ENCODE measurements at regions not wholly inside any gene's neighbourhood (a gene's known extent, or its start where the extent isn't known, plus 50 kb on each side); places are given as distances from the start of the nearest gene placed in this dataset.
A peak's percentile ranks its signal among the peaks of the same experiment; 100 is the strongest.

- DNase-seq (ENCODE audit: low read depth, low spot score): no peak
These were observed 139.0 kb upstream of the CWC22 start for GRCh38 chr2:180146114-180146513.

GRCh38 chr2:180145163-180145562 is 138.1 kb upstream of the CWC22 start:
- DNase-seq (ENCODE audit: low read depth, low spot score): no peak

GRCh38 chr2:180144338-180144813 is 137.3 kb upstream of the CWC22 start:
- no peak for DNase-seq (ENCODE audit: low read depth, low spot score)

- no peak for DNase-seq (ENCODE audit: low read depth, low spot score)
These were observed 136.7 kb upstream of the CWC22 start for GRCh38 chr2:180143633-180144337.

- no peak for DNase-seq (ENCODE audit: low read depth, low spot score)
These were observed 134.5 kb upstream of the CWC22 start for GRCh38 chr2:180141600-180141999.

- DNase-seq (ENCODE audit: low read depth, low spot score): no peak
These were observed 126.6 kb upstream of the CWC22 start for GRCh38 chr2:180133736-180134135.

- DNase-seq (ENCODE audit: low read depth, low spot score): no peak
These were observed 123.3 kb upstream of the CWC22 start for GRCh38 chr2:180130403-180130802.

GRCh38 chr2:180128861-180129260 is 121.8 kb upstream of the CWC22 start:
- no peak for DNase-seq (ENCODE audit: low read depth, low spot score)

GRCh38 chr2:180125245-180125962 is 118.3 kb upstream of the CWC22 start:
- peak; percentile 1 for DNase-seq (ENCODE audit: low read depth, low spot score)

- DNase-seq (ENCODE audit: low read depth, low spot score): no peak
These were observed 117.4 kb upstream of the CWC22 start for GRCh38 chr2:180124273-180125139.

- DNase-seq (ENCODE audit: low read depth, low spot score): no peak
These were observed 115.8 kb upstream of the CWC22 start for GRCh38 chr2:180122874-180123273.

- DNase-seq (ENCODE audit: low read depth, low spot score): no peak
These were observed 108.6 kb upstream of the CWC22 start for GRCh38 chr2:180115675-180116074.

GRCh38 chr2:180115269-180115668 is 108.2 kb upstream of the CWC22 start:
- no peak for DNase-seq (ENCODE audit: low read depth, low spot score)

- no peak for DNase-seq (ENCODE audit: low read depth, low spot score)
These were observed 104.8 kb upstream of the CWC22 start for GRCh38 chr2:180111901-180112300.

- no peak for DNase-seq (ENCODE audit: low read depth, low spot score)
These were observed 103.4 kb upstream of the CWC22 start for GRCh38 chr2:180110469-180110868.

- no peak for DNase-seq (ENCODE audit: low read depth, low spot score)
These were observed 94.7 kb upstream of the CWC22 start for GRCh38 chr2:180101846-180102245.

- no peak for DNase-seq (ENCODE audit: low read depth, low spot score)
These were observed 92.2 kb upstream of the CWC22 start for GRCh38 chr2:180099308-180099707.

GRCh38 chr2:180085144-180085543 is 78.0 kb upstream of the CWC22 start:
- no peak for DNase-seq (ENCODE audit: low read depth, low spot score)

GRCh38 chr2:180077295-180077906 is 70.3 kb upstream of the CWC22 start:
- DNase-seq (ENCODE audit: low read depth, low spot score): no peak

GRCh38 chr2:180075870-180076269 is 68.8 kb upstream of the CWC22 start:
- no peak for DNase-seq (ENCODE audit: low read depth, low spot score)

GRCh38 chr2:180071797-180072196 is 64.7 kb upstream of the CWC22 start:
- no peak for DNase-seq (ENCODE audit: low read depth, low spot score)

Data from activated naive CD8-positive, alpha-beta T cell treated with anti-CD3 and anti-CD28 coated beads, Interleukin-2, amount 50 U/mL, for 16 hours (primary cell).